GM21737 (cell line): ENCODE measurements at regions not wholly inside any gene's neighbourhood (a gene's known extent, or its start where the extent isn't known, plus 50 kb on each side); places are given as distances from the start of the nearest gene placed in this dataset.

Source experiments
- ATAC-seq: cut with Tn5 transposase; IDR thresholded peaks from one replicate; pipeline ENCODE4 v1.9.1; 2021; ENCODE audit warnings: mild to moderate bottlenecking, moderate library complexity; ENCODE audit not compliant: unreplicated experiment

DNA sequence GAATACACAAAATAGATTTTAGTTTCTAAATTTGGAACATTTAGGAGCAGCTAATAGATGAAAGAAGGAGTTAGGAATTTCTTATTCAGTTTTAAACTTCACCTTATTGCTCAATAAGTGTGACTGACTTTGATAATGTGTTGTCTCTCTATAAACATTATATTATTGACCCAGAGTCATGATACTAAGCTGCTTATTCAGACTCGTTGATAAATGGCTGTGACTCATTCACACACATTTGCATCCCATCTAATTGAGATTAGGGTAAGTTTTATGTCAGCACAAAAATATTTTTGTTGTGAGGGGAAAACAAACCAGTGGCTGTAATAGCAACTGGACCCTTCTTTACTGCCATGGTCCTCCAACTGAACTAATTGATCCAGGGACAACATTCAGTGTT is 137.6 kb downstream of the GOLIM4 start:
- no peak for ATAC-seq

DNA sequence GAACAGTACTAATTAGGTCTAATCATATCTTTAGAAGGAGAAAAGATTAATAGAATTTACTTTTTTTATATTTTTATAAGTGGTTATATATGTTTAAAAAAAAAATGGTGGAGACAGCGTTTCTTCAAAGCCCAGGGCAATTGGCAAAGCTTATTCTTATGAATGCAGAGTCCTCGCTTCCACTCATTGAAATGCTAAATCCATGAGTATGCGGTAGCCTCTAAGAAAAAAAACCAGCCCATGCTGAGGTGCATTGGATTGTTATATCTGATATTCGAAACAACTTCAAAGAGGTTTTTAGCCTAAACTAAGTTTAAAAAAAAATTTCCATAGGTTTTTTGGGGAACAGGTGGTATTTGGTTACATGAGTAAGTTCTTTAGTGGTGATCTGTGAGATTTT is 142.8 kb downstream of the GOLIM4 start:
- ATAC-seq: no peak

DNA sequence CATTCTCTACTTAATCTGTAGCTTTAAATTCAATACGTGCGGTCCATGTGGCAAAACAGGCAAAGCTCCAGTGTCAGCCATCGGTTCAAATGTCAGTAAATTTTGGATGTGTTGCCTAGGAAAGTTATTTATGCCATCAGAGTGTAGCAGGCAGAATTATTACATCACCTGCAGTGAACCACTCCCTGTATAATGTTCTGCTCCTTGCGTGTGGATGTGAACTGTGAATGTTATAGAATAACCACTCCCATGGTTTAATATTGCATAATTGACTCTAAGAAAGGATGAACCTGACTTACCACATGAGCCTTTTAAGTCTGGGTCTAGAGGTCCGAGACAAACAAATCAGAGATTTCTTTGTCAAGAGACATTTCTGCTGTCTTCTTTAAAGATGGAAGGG is 145.5 kb downstream of the GOLIM4 start:
- no peak for ATAC-seq

DNA sequence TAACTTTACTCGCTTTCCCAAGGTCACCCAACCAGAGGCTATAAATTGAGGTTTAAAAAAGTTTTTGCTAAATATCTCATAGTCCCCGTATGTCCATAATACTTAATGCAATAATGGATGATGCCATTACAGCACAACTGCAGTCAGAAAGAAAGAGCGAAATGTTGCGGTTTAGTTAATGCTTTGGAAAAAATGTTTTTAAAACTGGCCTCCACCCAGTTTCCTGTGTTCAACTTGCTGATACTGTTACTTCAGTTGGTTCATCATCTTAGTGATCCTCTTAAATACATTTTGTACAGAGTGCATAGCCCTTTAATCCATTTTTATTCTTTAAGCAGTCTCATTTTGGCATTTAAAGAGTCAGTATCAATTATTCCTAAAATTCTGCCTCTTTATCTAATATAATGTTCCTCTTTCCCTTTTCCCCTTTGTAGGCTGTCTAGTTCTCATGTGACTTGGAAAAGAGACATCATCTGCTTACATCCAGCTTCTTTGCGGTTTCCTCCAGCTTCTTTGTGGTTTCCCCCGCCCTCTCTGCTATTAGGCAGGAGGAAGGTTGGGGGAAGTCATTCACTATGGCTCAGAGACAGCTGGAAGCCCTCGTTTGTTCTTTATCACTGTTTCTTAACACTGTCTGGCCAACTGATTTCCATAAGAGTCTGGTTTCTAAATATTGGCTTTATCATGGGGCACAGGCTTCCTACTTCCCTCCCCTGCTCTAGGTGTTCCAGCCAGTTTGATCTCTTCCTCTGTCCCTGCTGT is 154.3 kb downstream of the GOLIM4 start:
- ATAC-seq: no peak

DNA sequence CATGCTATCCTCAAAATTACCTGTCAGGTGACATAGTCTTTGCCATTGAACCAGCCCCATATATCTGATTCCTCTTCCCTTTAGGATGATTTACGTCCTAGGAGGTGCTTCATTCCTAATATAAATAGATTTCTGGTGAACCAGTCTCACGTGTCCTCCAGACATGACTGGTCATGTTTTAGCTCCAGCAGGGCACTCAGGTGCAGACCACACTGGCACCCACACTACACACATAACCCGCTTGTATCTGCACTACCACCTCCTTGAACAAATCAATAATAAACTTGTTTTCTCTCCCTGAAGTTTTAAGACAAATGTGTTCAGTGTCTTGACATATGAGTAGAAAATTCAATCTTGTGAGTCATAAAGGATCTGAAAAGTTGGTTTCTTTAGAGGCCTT is 155.5 kb downstream of the GOLIM4 start:
- no peak for ATAC-seq

DNA sequence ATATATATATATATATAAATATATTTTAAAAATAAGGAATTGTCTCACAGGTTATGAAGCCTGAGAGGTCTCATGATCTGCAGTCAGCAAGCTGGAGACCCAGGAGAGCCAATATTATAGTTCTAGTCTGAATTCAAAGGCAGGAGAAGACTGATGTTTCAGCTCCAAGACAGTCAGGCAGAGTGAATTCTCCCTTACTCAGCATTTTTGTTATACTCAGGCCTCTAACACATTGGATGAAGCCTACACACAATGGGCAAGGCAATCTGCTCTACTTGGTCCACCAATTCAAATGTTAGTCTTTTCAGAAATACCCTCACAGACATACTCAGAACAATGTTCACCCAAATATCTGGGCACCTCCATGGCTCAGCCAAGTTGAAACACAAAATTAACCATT is 157.2 kb downstream of the GOLIM4 start:
- ATAC-seq: no peak

DNA sequence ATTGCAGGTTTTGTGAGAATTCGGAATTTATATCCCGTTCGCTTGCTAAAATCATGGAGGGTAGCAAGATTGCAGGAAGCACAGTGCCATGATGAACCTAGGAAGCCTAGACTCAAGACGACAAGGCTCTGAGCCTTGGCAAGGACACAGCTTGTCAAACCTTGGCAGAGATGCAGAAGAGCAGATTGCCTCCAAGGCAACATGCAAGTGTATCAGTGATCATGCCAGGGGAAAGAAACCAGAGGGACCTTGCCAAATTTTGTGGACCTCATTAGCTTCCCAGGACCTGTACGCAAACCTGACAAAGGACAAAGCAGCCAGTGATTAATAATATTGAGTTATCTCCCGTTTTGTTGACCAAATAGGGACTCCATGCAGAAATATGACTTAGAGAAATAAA is 159.7 kb downstream of the GOLIM4 start:
- no peak for ATAC-seq

DNA sequence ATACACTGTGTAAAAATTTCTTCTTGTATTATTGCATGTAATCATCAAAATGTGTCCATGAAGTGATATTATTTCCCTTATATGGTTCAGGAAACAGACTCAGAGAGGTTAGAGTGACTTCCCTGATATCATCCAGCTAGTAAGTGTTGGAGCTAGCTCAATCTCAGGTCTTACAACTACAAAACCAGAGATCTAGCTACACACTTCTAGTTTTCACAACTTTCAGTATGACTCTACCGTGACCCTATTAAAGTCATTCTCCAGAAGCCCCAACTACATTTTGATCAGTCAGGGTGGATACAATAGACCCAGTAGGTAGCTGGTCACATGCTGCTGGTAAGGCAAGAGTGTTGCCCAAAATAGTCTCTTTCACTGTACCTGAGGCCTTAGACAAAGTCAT is 165.3 kb downstream of the GOLIM4 start:
- ATAC-seq: no peak

DNA sequence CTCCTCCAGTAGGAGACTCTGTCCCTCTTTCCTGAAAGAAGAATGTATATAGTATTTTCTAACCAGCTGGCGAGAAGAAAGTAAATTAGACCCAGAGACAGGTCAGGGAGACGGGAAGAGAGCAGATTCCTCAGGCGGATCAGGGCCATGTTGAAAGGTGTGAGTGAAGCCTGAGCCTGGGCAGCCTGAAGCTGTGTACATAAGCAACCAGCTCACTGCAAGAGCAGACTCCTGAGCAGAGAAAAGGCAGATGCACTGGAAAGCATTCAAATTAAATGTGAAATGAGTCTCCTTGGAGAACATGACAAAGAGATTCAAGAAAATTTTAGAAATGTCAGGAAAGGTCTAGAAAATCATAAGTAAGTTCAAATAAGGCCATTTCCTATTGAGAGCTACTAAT is 165.8 kb downstream of the GOLIM4 start:
- no peak for ATAC-seq

DNA sequence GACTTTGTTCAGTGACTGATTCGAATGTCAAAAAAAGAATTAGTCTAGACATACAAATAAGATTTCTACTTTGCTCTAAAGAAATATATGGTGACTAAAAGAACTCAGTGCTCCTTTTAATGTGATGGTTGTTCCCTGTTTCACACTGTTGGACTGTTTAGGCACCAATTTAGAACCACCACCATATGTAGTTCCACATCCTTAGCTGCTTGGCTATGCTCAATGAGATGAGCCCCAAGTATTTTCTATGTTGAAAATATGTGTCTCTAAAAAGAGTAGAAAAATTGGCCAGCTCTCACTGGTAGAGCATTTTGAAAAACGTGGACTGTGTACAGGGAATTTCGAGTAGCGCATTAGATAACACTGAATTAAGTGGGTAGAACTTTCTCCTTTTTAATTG is 167.3 kb downstream of the GOLIM4 start:
- no peak for ATAC-seq

DNA sequence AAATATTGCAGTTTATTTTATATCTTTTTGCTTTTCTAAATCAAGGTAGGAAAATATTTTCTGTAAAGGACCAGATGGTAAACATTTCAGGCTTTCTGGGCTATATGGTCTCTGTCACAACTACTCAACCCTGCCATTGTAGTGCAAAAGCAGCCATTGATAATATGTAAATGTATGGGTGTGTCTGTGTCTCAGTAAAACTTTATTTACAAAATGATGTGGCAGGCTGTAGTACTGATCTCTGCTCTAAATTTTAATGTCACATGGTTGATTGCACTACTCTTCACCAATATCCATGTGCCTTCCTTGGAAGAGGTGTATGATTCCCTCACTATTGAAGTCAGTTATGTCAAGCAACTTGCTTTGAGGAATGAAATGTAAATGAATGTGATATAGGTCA is 175.0 kb downstream of the GOLIM4 start:
- no peak for ATAC-seq

DNA sequence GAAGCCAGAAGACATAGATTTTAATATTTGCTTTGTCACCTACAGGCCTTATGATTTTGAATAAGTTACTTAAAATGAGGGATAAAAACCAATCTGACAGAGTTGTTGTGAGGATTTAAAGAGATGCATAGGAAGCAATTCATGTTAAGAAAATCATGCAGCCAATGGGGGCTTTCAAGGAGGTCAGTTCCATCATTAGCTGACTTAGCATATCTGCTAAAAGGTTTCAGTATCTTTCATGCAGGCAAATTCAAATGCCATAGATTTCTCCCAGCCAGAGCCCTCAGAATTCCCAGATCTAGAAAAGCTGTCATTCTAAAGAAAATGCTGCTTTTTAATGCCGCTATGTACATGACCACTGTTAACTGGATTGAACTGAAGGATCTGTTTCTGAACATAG is 176.1 kb downstream of the GOLIM4 start:
- no peak for ATAC-seq

DNA sequence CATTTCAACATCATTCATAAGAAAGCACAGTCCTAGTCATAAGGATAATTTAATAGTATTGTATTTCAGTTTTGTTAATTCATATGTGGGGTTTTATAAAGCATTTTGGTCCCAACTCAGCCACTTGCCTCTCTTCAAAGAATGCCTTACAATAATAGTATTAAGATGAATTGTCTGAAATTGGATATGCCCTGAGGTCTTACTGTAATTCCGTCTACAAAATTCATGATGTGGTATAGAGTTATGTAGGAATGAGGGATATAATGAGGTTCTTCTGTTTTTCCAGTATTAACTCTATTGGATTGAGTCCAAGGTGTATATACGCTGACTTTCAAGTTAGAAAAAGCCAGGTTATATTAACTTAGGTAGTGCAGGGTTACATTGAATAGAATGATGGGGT is 177.0 kb downstream of the GOLIM4 start:
- no peak for ATAC-seq

DNA sequence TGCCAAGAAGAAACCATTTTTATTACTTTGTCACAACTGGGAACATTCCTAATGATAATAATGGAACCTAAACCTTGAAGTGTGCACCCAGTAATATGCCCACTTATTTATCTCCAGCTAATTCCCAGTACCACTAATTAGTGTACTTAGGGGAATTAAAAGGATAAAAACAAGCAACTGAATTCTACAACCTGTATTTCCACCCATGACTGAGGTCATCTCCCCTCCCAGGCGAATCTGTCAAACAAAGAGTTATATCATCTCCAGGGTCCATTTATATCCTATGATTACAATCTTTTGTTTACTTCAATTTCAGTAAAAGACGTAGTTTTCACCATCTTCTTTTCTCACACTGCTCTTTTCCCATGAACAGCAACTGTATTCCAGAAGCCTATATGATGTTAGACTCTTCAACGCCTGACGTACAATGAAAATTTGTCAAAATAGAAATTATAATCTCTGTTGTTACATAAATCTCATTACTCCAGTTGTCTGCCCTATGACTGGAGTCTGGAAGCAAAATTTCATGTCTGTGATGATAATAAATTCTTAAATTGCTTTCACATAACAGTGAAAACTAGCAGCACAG is 177.6 kb downstream of the GOLIM4 start:
- ATAC-seq: no peak

DNA sequence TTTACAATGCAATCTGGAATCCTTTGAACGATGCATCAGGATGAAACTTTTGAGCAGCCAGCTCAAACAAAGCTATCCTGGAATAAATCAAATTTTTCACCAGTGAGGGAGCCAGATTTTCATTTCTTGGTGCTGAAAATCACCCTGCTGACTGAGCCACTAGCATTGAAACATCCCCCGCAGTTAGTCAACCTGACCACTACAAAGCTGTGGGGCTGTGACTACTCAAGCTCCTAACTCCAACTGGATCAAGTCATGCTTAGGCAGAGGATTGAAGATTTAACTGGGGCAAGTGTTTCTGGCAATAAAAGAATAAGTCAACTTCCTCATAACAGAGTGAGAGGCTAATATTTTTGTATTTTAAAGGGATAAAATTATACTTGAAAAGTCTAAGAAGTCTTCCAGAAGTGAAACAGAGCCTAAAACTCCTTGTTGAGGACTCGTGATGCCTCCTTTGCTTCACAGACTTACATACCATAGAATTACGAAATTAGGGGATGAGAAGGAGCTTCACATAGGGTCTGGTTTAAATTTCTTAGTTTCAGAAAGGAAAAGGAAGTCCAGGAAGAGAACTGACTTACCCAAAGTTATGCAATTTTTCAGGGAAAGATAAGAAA is 177.8 kb downstream of the SERPINI1 start:
- no peak for ATAC-seq

DNA sequence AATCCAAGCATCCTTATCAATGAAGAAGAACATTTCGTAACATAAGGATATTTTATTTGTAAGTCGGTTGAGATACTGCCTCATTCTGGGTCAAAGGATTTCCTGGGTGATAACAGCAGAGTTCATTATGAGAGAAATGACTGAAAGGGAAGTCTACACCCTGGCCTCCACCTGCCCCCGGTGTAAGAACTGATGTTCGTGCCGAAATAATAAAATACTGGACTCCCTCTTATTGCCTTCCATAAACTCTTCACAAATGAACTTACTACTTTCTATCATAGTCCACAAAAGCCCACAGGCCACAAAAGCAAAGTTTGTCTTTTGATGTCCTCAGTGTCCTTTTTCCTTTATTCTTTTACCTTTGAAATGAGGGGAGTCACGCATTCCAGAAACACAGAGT is 174.4 kb downstream of the SERPINI1 start:
- no peak for ATAC-seq

DNA sequence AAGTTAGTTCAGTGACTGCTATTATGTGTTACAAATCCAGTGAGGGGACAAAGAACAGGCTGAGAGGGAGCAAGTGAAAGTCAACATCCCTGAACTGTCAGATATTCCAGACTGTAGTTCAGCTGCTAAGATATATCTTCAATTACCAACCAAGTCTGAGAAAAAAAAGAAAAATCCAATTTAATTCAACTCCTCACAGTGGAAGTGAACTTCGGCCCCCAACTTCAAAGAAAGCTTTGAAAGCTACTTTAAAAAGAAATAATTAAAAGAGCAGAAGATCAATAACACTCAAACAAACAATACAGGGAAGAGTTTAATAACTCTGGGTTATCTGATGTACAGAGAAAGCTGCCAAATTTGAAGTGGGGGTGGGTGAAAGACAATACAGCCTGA is 174.0 kb downstream of the SERPINI1 start:
- ATAC-seq: no peak

DNA sequence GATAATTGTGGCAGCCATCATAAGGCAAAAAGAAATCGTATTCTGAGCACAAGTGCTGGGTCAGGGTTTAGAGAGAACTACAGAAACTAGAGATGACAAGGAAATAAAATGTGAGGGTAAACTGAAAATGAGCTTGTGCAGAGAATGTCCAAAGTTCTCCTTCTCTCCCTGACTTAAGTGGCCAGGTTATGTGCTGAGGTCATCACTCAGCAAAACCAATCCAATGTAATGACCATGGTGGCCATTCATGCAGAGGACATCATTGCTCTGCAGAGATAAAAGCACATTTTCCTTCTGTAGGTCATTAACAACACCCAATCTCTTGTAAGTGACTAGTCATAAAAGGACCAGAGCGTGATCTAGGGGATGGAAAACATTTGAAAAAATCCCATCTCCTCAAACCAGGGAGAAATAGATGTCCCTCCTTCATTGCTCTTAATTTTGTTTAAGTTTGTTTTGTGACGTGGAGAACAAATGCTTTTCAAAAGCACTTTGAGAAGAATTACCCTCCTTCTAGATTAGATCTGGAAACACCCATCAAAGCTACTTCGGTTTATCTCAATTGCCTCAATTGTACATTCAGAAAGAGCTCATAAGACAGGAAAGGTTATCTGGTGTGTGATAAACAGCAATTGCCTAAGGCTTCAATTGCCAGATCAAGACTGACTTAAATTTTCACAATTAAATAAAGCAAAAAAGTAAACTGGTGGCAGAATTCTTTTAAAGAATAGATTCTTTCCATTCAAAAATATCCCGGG is 173.4 kb downstream of the SERPINI1 start:
- no peak for ATAC-seq

DNA sequence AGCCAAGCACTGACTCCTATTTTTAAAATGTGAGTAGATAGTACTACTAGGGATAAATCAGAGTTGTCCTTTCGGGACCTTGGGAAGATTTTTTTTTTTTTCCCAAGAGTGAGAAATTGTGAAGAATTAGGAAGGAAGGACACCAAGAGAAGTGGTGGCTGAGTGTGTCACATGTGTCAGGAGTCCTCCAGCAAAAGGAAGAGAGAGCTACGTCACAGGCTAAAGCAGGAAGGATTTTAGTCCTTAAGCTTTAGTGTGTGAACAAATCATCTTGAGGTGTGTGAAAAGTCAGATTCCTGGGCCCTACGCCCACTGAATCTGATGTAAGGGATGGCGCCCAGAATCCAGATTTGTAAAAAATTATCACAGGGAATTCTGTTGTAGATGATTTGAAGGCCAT is 172.7 kb downstream of the SERPINI1 start:
- ATAC-seq: no peak

DNA sequence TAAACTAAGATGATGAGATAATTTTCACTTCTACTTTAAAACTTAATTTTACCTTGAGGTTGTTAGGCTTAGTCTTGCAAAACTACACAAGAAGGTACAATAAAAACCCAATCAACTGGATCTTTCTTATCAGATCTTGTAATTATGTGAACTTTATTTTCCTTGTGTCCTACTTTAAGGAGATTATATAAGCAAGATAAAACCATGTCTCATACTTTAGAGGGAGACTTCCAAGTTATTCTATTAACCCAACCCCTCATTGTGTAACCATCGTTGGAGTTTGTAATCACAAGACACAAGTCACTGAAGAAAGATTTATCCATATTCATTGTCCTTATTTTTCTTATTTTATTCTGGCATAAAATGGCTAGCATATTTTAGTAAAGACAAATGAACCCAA is 165.6 kb downstream of the SERPINI1 start:
- no peak for ATAC-seq

DNA sequence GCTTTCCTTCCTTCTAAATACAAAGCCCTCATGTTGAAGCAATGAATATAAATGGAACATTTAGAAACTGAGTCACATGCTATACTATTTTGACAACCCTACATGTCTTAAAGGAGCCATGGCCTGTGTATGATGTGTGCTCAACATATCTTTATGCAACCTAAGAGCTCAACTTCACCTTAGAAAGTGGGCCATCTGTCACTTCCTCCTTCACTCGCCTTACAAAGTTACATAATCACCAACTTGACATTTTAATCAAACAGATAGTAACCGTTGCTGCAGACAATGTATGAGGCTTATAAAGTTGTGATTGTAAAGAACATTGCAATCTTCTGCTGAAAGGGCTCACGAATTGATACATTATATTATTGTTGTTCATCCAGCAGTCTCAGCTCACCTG is 163.6 kb downstream of the SERPINI1 start:
- no peak for ATAC-seq

DNA sequence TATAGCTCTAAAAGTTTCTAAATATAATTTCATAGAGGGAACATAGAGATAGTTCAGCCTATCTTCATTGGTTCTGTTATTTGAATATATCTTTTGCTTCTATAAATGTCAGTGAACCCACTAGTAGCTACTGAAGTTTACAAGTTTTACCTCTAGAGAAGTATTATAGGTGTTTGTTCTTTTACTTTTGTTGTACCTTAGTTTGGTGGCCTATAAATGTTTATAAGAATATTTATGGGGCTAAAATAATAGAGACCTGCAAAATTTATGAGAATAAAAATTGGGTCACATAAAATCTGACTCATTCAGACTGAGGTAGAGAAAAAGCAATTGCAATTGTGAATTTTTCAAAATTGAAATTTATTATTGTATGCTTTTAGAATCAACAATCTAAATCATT is 162.6 kb downstream of the SERPINI1 start:
- no peak for ATAC-seq
